Mucosa of descending colon (tissue), 3 donors: ENCODE measurements at regions not wholly inside any gene's neighbourhood (a gene's known extent, or its start where the extent isn't known, plus 50 kb on each side); places are given as distances from the start of the nearest gene placed in this dataset.

Source experiments
- ATAC-seq: fragments of 200-7000 bp; cut with Tn5 transposase; one replicate; pipeline ENCODE4 v1.9.1; 2020; ENCODE audit warnings: mild to moderate bottlenecking, moderate library complexity
- DNase-seq, 3 donors: peaks; one replicate each; pipeline ENCODE4 v3.0.0-alpha.2; 2020
- H3K36me3 ChIP-seq: fragments of 200-600 bp; one replicate; pipeline ENCODE4 v1.8.0; 2021; ENCODE audit warnings: low read depth, mild to moderate bottlenecking
- H3K4me1 ChIP-seq: fragments of 200-600 bp; one replicate; pipeline ENCODE4 v1.8.0; 2021; ENCODE audit warnings: low read depth, mild to moderate bottlenecking
- H3K4me3 ChIP-seq: fragments of 200-600 bp; one replicate; pipeline ENCODE4 v1.8.0; 2021; ENCODE audit warnings: mild to moderate bottlenecking
- H3K9me3 ChIP-seq: fragments of 200-600 bp; one replicate; pipeline ENCODE4 v1.8.0; 2021; ENCODE audit warnings: mild to moderate bottlenecking
- intact Hi-C, 2 donors: fragments of 100-400 bp; cut with DNase I in 1 of 2; cut with micrococcal nuclease in 1 of 2; formaldehyde crosslinking; loops; one replicate each; pipeline versions ENCODE4 v1.11.0 to v1.11.1; 2022; cut with DNase I, micrococcal nuclease
- TF ChIP-seq, protein P1 (sequence below): fragments of 200-600 bp; IDR thresholded peaks from one replicate; pipeline ENCODE4 v1.8.0; 2022; ENCODE audit warnings: antibody characterized with exemption, mild to moderate bottlenecking
- donor health status: DM: no; HTN: no; CAD: no; lungs with moderate emphysema.
- donor health status: DM: no; HTN: no; CAD: no.
- donor health status: DM: no; HTN: yes; CAD: no.

- no peaks in the 10 kb centered on the region for H3K4me1 ChIP-seq
- no peaks in the 10 kb centered on the region for H3K9me3 ChIP-seq
- intact Hi-C loops, result loop anchor here in 1 of 2 donors (10.0 kb wide), 1 partner anchor 260 kb away; no protein-coding TSS in a partner anchor
- H3K36me3 ChIP-seq, result no peaks in the 10 kb centered on the region
- ATAC-seq, result no peak
- DNase-seq, result no peak
- TF ChIP-seq, protein P1, sequence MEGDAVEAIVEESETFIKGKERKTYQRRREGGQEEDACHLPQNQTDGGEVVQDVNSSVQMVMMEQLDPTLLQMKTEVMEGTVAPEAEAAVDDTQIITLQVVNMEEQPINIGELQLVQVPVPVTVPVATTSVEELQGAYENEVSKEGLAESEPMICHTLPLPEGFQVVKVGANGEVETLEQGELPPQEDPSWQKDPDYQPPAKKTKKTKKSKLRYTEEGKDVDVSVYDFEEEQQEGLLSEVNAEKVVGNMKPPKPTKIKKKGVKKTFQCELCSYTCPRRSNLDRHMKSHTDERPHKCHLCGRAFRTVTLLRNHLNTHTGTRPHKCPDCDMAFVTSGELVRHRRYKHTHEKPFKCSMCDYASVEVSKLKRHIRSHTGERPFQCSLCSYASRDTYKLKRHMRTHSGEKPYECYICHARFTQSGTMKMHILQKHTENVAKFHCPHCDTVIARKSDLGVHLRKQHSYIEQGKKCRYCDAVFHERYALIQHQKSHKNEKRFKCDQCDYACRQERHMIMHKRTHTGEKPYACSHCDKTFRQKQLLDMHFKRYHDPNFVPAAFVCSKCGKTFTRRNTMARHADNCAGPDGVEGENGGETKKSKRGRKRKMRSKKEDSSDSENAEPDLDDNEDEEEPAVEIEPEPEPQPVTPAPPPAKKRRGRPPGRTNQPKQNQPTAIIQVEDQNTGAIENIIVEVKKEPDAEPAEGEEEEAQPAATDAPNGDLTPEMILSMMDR, result no peak
- no peak overlapping the region for H3K4me3 ChIP-seq
Observed at GRCh38 chr7:12064586-12065127, 146.4 kb upstream of the TMEM106B start.

DNA sequence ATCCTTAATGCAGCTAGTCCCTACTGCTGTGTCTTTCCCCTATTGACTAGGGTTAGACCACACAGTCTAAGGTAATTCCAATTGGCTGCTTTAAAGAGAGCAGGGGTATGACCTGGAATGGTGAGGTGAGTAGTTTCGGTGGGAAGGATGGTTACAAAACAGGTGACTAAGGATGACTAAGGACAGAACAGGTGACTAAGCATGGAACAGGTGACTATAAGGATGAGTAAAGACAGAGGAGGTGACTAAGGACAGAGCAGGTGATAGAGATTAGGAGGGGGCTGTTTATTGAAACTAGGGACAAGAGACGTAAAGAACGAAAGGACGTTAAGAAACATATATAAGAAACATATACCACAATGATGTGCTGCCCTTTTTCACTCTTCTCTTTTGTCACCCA, 145.1 kb upstream of the TMEM106B start:
- ATAC-seq (peak; percentile 74), DNase-seq (no peak)
- intact Hi-C loops, result loop anchor here (2.0 to 10.0 kb wide), 2 partner anchors 257 to 259 kb away; no protein-coding TSS in a partner anchor

GRCh38 chr7:12066521-12066920, 144.6 kb upstream of the TMEM106B start:
- Histone ChIP-seq H3K36me3 (no peaks in the 10 kb centered on the region), H3K9me3 (no peaks in the 10 kb centered on the region), H3K4me3 (no peak overlapping the region), H3K4me1 (no peaks in the 10 kb centered on the region)
- TF ChIP-seq, protein P1, result no peak
- no peak for DNase-seq
- intact Hi-C loops, result loop anchor here (2.0 to 10.0 kb wide), 2 partner anchors 256 to 258 kb away; no protein-coding TSS in a partner anchor
- ATAC-seq, result peak; percentile 90

More for the DNA sequence above, 145.1 kb upstream of the TMEM106B start:
- no peak overlapping the region for H3K4me3 ChIP-seq
- no peaks in the 10 kb centered on the region for H3K9me3 ChIP-seq
- no peaks in the 10 kb centered on the region for H3K36me3 ChIP-seq
- TF ChIP-seq, protein P1, result no peak
- no peaks in the 10 kb centered on the region for H3K4me1 ChIP-seq

DNA sequence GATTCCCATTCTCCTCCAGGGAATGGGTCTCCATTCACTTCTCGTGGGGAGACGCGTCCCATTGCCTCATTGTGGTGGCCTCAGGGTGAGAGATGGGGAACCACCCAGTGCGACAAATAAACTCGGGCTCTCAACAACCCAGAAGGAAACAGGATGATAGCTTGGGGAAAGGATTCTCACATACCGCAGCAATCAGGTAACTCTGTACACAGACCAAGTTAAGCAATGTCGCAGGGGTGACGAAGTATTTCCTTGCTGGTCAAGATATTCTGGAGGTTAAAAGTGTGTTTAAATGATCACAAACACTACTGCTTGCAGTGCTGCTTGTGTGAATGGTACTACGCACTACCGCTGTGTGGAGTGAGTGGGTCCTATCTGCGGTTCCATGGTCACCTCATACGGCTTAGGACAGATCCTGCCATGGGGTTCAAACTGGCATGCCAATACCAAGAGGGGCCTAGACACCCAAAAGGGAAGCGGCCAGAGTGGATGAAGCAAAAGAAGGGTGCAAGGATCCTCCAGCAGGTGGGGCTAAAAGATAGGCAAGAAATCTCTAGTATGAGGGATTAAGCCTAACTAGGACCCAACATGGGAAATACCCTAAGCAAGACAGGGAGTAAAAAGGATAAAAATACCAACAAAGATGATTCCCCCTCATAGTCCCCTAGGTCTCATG, 143.8 kb upstream of the TMEM106B start:
- ATAC-seq (peak; percentile 70), DNase-seq (peak in 2 of 3 donors; percentile 26 to 86)
- TF ChIP-seq, protein P1, result peak; percentile 33
- H3K4me1 ChIP-seq, result no peaks in the 10 kb centered on the region
- no peak overlapping the region for H3K4me3 ChIP-seq
- intact Hi-C loops, result loop anchor here (2.0 to 10.0 kb wide), 2 partner anchors 256 to 258 kb away; no protein-coding TSS in a partner anchor
- no peaks in the 10 kb centered on the region for H3K9me3 ChIP-seq
- no peaks in the 10 kb centered on the region for H3K36me3 ChIP-seq

DNA sequence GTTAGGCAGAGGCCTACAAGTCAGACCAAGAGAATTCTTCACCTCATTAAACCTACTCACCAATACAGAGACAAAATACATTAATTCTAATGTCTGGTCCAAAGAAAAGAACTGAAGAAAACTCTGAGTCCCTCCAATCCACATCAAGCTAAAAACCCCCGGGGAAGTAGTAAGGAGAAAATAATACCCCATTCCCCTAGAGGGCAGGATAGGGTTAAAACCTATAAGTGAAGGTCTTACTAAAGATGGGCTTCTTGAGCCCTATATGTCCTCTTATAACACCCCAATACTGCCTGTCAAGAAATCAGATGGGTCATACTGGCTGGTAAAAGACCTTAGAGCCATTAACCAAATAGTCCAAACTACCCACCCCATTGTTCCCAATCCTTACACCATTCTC, 141.3 kb upstream of the TMEM106B start:
- no peaks in the 10 kb centered on the region for H3K4me1 ChIP-seq
- ATAC-seq, result no peak
- intact Hi-C loops, result loop anchor here in 1 of 2 donors (10.0 kb wide), 1 partner anchor 255 kb away; no protein-coding TSS in a partner anchor

More for the DNA sequence above, 141.3 kb upstream of the TMEM106B start:
- TF ChIP-seq, protein P1, result no peak
- DNase-seq, result no peak
- Histone ChIP-seq H3K9me3 (peaks cover 2% of the 10 kb centered on the region), H3K4me3 (no peak overlapping the region), H3K36me3 (no peaks in the 10 kb centered on the region)
